Endothelial cell of umbilical vein (primary cell): ENCODE measurements at regions not wholly inside any gene's neighbourhood (a gene's known extent, or its start where the extent isn't known, plus 50 kb on each side); places are given as distances from the start of the nearest gene placed in this dataset.

ENCODE experiments used
- BruUV-seq: library from RNA; stranded (reverse); fragments of 400-500 nt; replicated peaks from 2 replicates; lab custom pipeline; 2021; lab: Mats Ljungman, UMichigan
- CTCF ChIA-PET: fragments of 300-600, 350-600 bp; sonication (Branson Sonifier 250); formaldehyde crosslinking; loops from one replicate; lab custom pipeline; 2021; ENCODE audit warnings: antibody characterized with exemption, inconsistent platforms; lab: Charles Lee
- POLR2A ChIA-PET: fragments of 300-600, 350-600 bp; sonication (Branson Sonifier 250); formaldehyde crosslinking; loops from one replicate; lab custom pipeline; 2021; ENCODE audit warnings: antibody characterized with exemption, inconsistent platforms; lab: Charles Lee
- DNase-seq: peaks from one replicate; pipeline ENCODE4 v3.0.0-alpha.2; 2011; ENCODE audit warnings: low read depth, low spot score
- FAIRE-seq: peaks from 2 replicates; lab custom pipeline; 2011; peaks lifted over from hg19 to GRCh38; lab: Jason Lieb, UNC
- H2AFZ ChIP-seq: 2 replicates; pipeline ENCODE4 v1.6.0; 2012; ENCODE audit warnings: low read depth, low read length, control low read depth, inconsistent platforms
- H3K27ac ChIP-seq: 2 replicates; pipeline ENCODE4 v1.5.1; 2011; ENCODE audit warnings: low read depth, mild to moderate bottlenecking, control low read depth, low read length, moderate library complexity; ENCODE audit not compliant: insufficient read depth
- H3K27me3 ChIP-seq, 2 experiments: 2 replicates each; pipeline versions ENCODE4 v1.6.0 to v1.6.1; 2011; ENCODE audit warnings: low read length in 2 of 2, mixed read lengths in 1 of 2; ENCODE audit not compliant: control insufficient read depth in 2 of 2, insufficient read depth in 2 of 2
- H3K36me3 ChIP-seq, 2 experiments: 2 replicates in 1 of 2; 3 replicates in 1 of 2; pipeline ENCODE4 v1.5.1; 2011; ENCODE audit warnings: low read length in 2 of 2, mild to moderate bottlenecking in 1 of 2, moderate library complexity in 1 of 2; ENCODE audit not compliant: control insufficient read depth in 2 of 2, insufficient read depth in 2 of 2; ENCODE audit errors: extremely low read depth in 1 of 2
- H3K4me1 ChIP-seq: 3 replicates; pipeline ENCODE4 v1.5.1; 2011; ENCODE audit warnings: mild to moderate bottlenecking, low read length; ENCODE audit not compliant: control insufficient read depth, insufficient read depth; ENCODE audit errors: extremely low read depth
- H3K4me2 ChIP-seq: 2 replicates; pipeline ENCODE4 v1.6.1; 2011; ENCODE audit warnings: low read length, control low read depth, mixed read lengths; ENCODE audit not compliant: insufficient read depth
- H3K4me3 ChIP-seq, 3 experiments: fragments of 200-600 bp in 1 of 3; sonication (generic), shearing (Covaris generic) in 1 of 3; replicated peaks in 1 of 3; 2 replicates each; pipeline ENCODE4 v1.5.1; 2011 to 2016; ENCODE audit warnings: control low read depth in 3 of 3, low read length in 3 of 3, mild to moderate bottlenecking in 2 of 3, inconsistent platforms in 1 of 3, low read depth in 1 of 3, moderate library complexity in 1 of 3; ENCODE audit not compliant: insufficient read depth in 1 of 3
- H3K79me2 ChIP-seq: 2 replicates; pipeline ENCODE4 v1.6.0; 2012; ENCODE audit warnings: low read length, inconsistent platforms; ENCODE audit not compliant: control insufficient read depth, insufficient read depth
- H3K9ac ChIP-seq: replicated peaks from 2 replicates; pipeline ENCODE3; 2011; ENCODE audit warnings: low read length, control low read depth; ENCODE audit not compliant: insufficient read depth; ENCODE audit errors: extremely low read depth
- H3K9me1 ChIP-seq: replicated peaks from 3 replicates; pipeline ENCODE4 v1.6.0; 2011; ENCODE audit warnings: mild to moderate bottlenecking, low read length; ENCODE audit not compliant: control insufficient read depth, insufficient read depth; ENCODE audit errors: extremely low read depth
- H3K9me3 ChIP-seq: replicated peaks from 2 replicates; pipeline ENCODE4 v1.5.1; 2012; ENCODE audit warnings: low read length, inconsistent platforms; ENCODE audit not compliant: control insufficient read depth, insufficient read depth
- H4K20me1 ChIP-seq: replicated peaks from 2 replicates; pipeline ENCODE3; 2011; ENCODE audit warnings: mild to moderate bottlenecking, low read length; ENCODE audit not compliant: control insufficient read depth, insufficient read depth; ENCODE audit errors: extremely low read depth
- CTCF ChIP-seq, 2 donors: IDR thresholded peaks; 1 replicate in 1 of 2; 2 replicates in 1 of 2; pipeline ENCODE4 v1.5.1; 2011; ENCODE audit warnings: low read length in 2 of 2, mild to moderate bottlenecking in 2 of 2, moderate library complexity in 2 of 2, control low read depth in 1 of 2, inconsistent platforms in 1 of 2, low read depth in 1 of 2; ENCODE audit not compliant: insufficient read depth in 1 of 2; ENCODE audit errors: extremely low read depth in 1 of 2
- EZH2 ChIP-seq: IDR thresholded peaks from 2 replicates; pipeline ENCODE4 v1.6.1; 2012; ENCODE audit warnings: borderline replicate concordance, low read depth, mild to moderate bottlenecking, moderate library complexity, low read length, inconsistent platforms; ENCODE audit not compliant: severe bottlenecking
- FOS ChIP-seq: IDR thresholded peaks from 2 replicates; pipeline ENCODE4 v1.6.1; 2011; ENCODE audit warnings: mild to moderate bottlenecking, low read length, moderate library complexity, borderline replicate concordance; ENCODE audit not compliant: insufficient read depth
- GATA2 ChIP-seq: IDR thresholded peaks from 2 replicates; pipeline ENCODE4 v1.7.0; 2011; ENCODE audit warnings: low read depth, mild to moderate bottlenecking, moderate library complexity, mixed read lengths, low read length; ENCODE audit not compliant: insufficient read length, insufficient read depth
- JUN ChIP-seq: IDR thresholded peaks from 2 replicates; pipeline ENCODE4 v1.6.1; 2011; ENCODE audit warnings: borderline replicate concordance, low read depth; ENCODE audit not compliant: insufficient read length, insufficient read depth
- MAX ChIP-seq: IDR thresholded peaks from 2 replicates; pipeline ENCODE4 v1.6.1; 2011; ENCODE audit not compliant: insufficient read depth, insufficient read length
- MYC ChIP-seq: IDR thresholded peaks from one replicate; pipeline ENCODE4 v1.6.1; 2011; ENCODE audit warnings: mild to moderate bottlenecking, low read depth, low read length
- POLR2A ChIP-seq: IDR thresholded peaks from 2 replicates; pipeline ENCODE4 v1.6.1; 2012; ENCODE audit warnings: low read depth, mild to moderate bottlenecking, control low read depth, low read length
- POLR2AphosphoS5 ChIP-seq: IDR thresholded peaks from 2 replicates; pipeline ENCODE4 v1.6.1; 2012; ENCODE audit warnings: low read depth, mild to moderate bottlenecking, control low read depth, low read length, moderate library complexity; ENCODE audit not compliant: insufficient read depth
- dilution Hi-C: fragments of 300-500 bp; cut with MboI; formaldehyde crosslinking; loops from one replicate; pipeline ENCODE4 v1.15.0; 2019; ENCODE audit warnings: low sequenced_read_pairs; ENCODE audit not compliant: extremely low pct_ligation_motif_present
- intact Hi-C: fragments of 100-400 bp; cut with micrococcal nuclease; formaldehyde crosslinking; loops from one replicate; pipeline ENCODE4 v1.10.0; 2022

- no peaks in the 10 kb centered on the region for H4K20me1 ChIP-seq
- FAIRE-seq (no peak), DNase-seq (no peak)
- H3K79me2 ChIP-seq, result no peaks in the 10 kb centered on the region
- no peak overlapping the region for H2AFZ ChIP-seq
- intact Hi-C loops (no loop called here), dilution Hi-C loops (no loop called here)
- TF ChIP-seq CTCF (IDR thresholded peaks at IDR 0.05; ENCODE audit: extremely low read depth in 1 of 2, insufficient read depth in 1 of 2, low read depth in 1 of 2, low read length in 2 of 2), result no peak
- TF ChIP-seq JUN, result no peak
- no peaks in the 10 kb centered on the region for H3K9me1 ChIP-seq
- no TSS peak for BruUV-seq
- H3K4me1 ChIP-seq, result no peaks in the 10 kb centered on the region
- H3K27ac ChIP-seq, result no peak overlapping the region
- no peaks in the 10 kb centered on the region for H3K36me3 ChIP-seq
- CTCF ChIA-PET, result no interaction called here
- no peak overlapping the region for H3K4me2 ChIP-seq
- no peak overlapping the region for H3K4me3 ChIP-seq
- no peak overlapping the region for H3K9ac ChIP-seq
- H3K27me3 ChIP-seq, result no peaks in the 10 kb centered on the region
- POLR2A ChIA-PET, result no interaction called here
- no peaks in the 10 kb centered on the region for H3K9me3 ChIP-seq
Observed at GRCh38 chrX:56029188-56029587, 203.0 kb upstream of the KLF8 start.

GRCh38 chrX:56029691-56030090, 202.5 kb upstream of the KLF8 start:
- Histone ChIP-seq H3K79me2 (no peaks in the 10 kb centered on the region), H3K4me2 (no peak overlapping the region), H3K9me1 (no peaks in the 10 kb centered on the region), H3K27ac (no peak overlapping the region), H3K4me3 (no peak overlapping the region), H3K27me3 (no peaks in the 10 kb centered on the region), H3K4me1 (no peaks in the 10 kb centered on the region), H2AFZ (no peak overlapping the region), H3K9ac (no peak overlapping the region), H3K9me3 (no peaks in the 10 kb centered on the region), H3K36me3 (no peaks in the 10 kb centered on the region), H4K20me1 (no peaks in the 10 kb centered on the region)
- BruUV-seq, result no TSS peak
- CTCF ChIA-PET, result no interaction called here
- DNase-seq, result no peak
- dilution Hi-C loops, result no loop called here
- TF ChIP-seq GATA2, result no peak
- TF ChIP-seq POLR2AphosphoS5, result no peak
- no peak for TF ChIP-seq MAX
- no peak for TF ChIP-seq CTCF (IDR thresholded peaks at IDR 0.05; ENCODE audit: extremely low read depth in 1 of 2, insufficient read depth in 1 of 2, low read depth in 1 of 2, low read length in 2 of 2)
- no peak for TF ChIP-seq EZH2
- no peak for TF ChIP-seq MYC
- TF ChIP-seq POLR2A, result no peak
- TF ChIP-seq JUN, result no peak
- no peak for TF ChIP-seq FOS
- FAIRE-seq, result no peak
- POLR2A ChIA-PET, result no interaction called here
- intact Hi-C loops, result no loop called here
